ENCODE measurements at regions not wholly inside any gene's neighbourhood (a gene's known extent, or its start where the extent isn't known, plus 50 kb on each side); places are given as distances from the start of the nearest gene placed in this dataset.

DNA sequence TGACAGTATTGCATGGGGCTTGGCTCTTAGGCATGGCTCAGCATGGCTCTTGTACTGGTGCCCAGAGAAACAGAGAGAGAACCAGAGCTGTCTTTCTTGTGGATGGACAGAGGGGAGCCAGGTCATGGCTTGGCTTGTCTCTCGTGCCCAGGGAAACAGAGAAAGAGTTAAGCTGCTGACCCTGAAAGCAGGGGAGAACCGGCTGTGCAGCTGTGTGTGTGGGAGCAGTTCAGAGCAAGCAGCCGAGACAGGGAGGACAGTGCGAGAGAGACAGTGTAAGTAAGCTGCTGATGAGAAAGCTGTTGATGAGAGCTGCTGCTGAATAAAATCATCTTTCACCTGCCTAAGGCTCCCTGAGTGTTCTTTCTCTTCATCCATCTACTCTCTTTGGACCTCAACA lies 61.3 kb upstream of the DDHD1 start:
- intact Hi-C loops (cut with micrococcal nuclease; ENCODE audit: unreplicated experiment): no loop called here
- CTCF ChIA-PET: no interaction called here

DNA sequence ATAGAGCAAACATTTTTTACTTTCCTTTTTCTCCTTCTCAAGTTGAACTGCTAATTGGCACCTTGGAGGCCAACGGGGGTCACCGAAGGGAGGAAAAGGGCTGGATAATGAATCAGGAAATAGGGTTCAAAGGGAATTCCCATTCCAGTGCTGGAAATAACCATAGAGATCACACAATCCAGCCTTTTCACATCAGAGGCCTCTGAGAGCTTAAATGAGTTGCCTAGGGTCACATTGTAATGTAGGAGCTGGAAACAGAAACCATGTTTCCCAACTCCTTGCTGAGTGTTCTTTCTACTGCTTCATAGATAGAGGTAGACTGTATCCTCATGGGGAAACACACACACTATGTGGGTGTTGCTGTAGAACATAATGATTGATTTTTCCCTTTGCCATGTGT lies 60.6 kb upstream of the DDHD1 start:
- CTCF ChIA-PET: interaction anchor here (0.6 kb wide), 1 partner anchor 119 kb away, joined by 6 read pairs; no protein-coding TSS in a partner anchor
- DNase-seq: no peak
- no peak overlapping the region for H2AFZ ChIP-seq
- no peaks in the 10 kb centered on the region for H3K36me3 ChIP-seq (ENCODE audit: low read depth)
- intact Hi-C loops (cut with micrococcal nuclease; ENCODE audit: unreplicated experiment): no loop called here
- H3K27ac ChIP-seq: no peak overlapping the region
- H3K9me3 ChIP-seq (ENCODE audit: insufficient read depth, low read depth): no peaks in the 10 kb centered on the region
- H3K4me1 ChIP-seq (replicated peaks; ENCODE audit: insufficient read depth): no peaks in the 10 kb centered on the region
- no peak overlapping the region for H3K4me2 ChIP-seq
- TF ChIP-seq, protein P1, sequence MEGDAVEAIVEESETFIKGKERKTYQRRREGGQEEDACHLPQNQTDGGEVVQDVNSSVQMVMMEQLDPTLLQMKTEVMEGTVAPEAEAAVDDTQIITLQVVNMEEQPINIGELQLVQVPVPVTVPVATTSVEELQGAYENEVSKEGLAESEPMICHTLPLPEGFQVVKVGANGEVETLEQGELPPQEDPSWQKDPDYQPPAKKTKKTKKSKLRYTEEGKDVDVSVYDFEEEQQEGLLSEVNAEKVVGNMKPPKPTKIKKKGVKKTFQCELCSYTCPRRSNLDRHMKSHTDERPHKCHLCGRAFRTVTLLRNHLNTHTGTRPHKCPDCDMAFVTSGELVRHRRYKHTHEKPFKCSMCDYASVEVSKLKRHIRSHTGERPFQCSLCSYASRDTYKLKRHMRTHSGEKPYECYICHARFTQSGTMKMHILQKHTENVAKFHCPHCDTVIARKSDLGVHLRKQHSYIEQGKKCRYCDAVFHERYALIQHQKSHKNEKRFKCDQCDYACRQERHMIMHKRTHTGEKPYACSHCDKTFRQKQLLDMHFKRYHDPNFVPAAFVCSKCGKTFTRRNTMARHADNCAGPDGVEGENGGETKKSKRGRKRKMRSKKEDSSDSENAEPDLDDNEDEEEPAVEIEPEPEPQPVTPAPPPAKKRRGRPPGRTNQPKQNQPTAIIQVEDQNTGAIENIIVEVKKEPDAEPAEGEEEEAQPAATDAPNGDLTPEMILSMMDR (conservative IDR thresholded peaks at IDR 0.05): no peak
- TF ChIP-seq EZH2 (IDR thresholded peaks at IDR 0.05; ENCODE audit: low read depth): no peak
- no peaks in the 10 kb centered on the region for H3K27me3 ChIP-seq (ENCODE audit: insufficient read depth, low read depth)
- H3K79me2 ChIP-seq (ENCODE audit: low read depth): no peaks in the 10 kb centered on the region
- no peaks in the 10 kb centered on the region for H3F3A ChIP-seq (ENCODE audit: insufficient read depth, low read depth)
- no peak overlapping the region for H3K4me3 ChIP-seq
- H3K9me2 ChIP-seq (ENCODE audit: insufficient read depth): no peaks in the 10 kb centered on the region
- POLR2A ChIA-PET (ENCODE audit: unreplicated experiment): interaction anchor here (0.6 kb wide), 1 partner anchor 11 kb away, joined by 9 read pairs; no protein-coding TSS in a partner anchor
- no peaks in the 10 kb centered on the region for H4K20me1 ChIP-seq (ENCODE audit: insufficient read depth)
- no TSS peak for BruUV-seq (replicated peaks)

More for the DNA sequence above, 61.3 kb upstream of the DDHD1 start:
- POLR2A ChIA-PET (ENCODE audit: unreplicated experiment): interaction anchor here (0.6 kb wide), 1 partner anchor 10 kb away, joined by 9 read pairs; no protein-coding TSS in a partner anchor
- H3K4me1 ChIP-seq (replicated peaks; ENCODE audit: insufficient read depth): no peaks in the 10 kb centered on the region
- no peaks in the 10 kb centered on the region for H3K79me2 ChIP-seq (ENCODE audit: low read depth)
- no peak for DNase-seq
- H3K9me2 ChIP-seq (ENCODE audit: insufficient read depth): no peaks in the 10 kb centered on the region
- H3K9me3 ChIP-seq (ENCODE audit: insufficient read depth, low read depth): no peaks in the 10 kb centered on the region
- BruUV-seq (replicated peaks): no TSS peak
- H3K27me3 ChIP-seq (ENCODE audit: insufficient read depth, low read depth): no peaks in the 10 kb centered on the region
- no peak overlapping the region for H3K4me2 ChIP-seq
- H4K20me1 ChIP-seq (ENCODE audit: insufficient read depth): no peaks in the 10 kb centered on the region
- H3K36me3 ChIP-seq (ENCODE audit: low read depth): no peaks in the 10 kb centered on the region
- no peak overlapping the region for H2AFZ ChIP-seq
- TF ChIP-seq, protein P1 (conservative IDR thresholded peaks at IDR 0.05): no peak
- TF ChIP-seq EZH2 (IDR thresholded peaks at IDR 0.05; ENCODE audit: low read depth): no peak
- no peaks in the 10 kb centered on the region for H3F3A ChIP-seq (ENCODE audit: insufficient read depth, low read depth)
- H3K27ac ChIP-seq: no peak overlapping the region
- no peak overlapping the region for H3K4me3 ChIP-seq

DNA sequence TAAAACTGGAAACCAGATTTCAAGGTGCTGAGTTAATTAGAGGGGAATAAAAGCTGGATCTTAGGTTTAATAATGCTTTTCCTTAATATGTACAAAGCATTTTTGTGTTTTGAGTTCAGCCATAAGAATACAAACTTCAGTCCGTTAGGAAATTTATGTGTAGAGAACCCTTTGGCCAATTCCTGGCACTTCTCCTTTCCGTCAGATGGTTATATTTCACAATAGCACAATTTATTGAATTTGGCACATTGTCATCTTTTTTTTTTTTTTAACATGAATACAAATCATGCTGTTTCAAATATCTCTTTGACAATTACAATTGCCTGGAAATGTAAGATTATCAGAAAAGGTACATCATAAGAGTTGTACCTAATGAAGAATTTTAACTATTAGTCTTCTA lies 56.2 kb upstream of the DDHD1 start:
- no peak for DNase-seq
- TF ChIP-seq EZH2 (IDR thresholded peaks at IDR 0.05; ENCODE audit: low read depth): no peak
- TF ChIP-seq, protein P1 (conservative IDR thresholded peaks at IDR 0.05): no peak
- CTCF ChIA-PET: no interaction called here
- Histone ChIP-seq H3K4me2 (no peak overlapping the region), H3K79me2 (ENCODE audit: low read depth) (no peaks in the 10 kb centered on the region), H3K4me3 (no peak overlapping the region), H3F3A (ENCODE audit: insufficient read depth, low read depth) (no peaks in the 10 kb centered on the region), H3K27me3 (ENCODE audit: insufficient read depth, low read depth) (no peaks in the 10 kb centered on the region), H3K9me2 (ENCODE audit: insufficient read depth) (no peaks in the 10 kb centered on the region), H2AFZ (no peak overlapping the region), H3K4me1 (replicated peaks; ENCODE audit: insufficient read depth) (no peaks in the 10 kb centered on the region), H3K9me3 (ENCODE audit: insufficient read depth, low read depth) (no peaks in the 10 kb centered on the region), H4K20me1 (ENCODE audit: insufficient read depth) (no peaks in the 10 kb centered on the region), H3K36me3 (ENCODE audit: low read depth) (no peaks in the 10 kb centered on the region), H3K27ac (no peak overlapping the region)
- intact Hi-C loops (cut with micrococcal nuclease; ENCODE audit: unreplicated experiment): no loop called here
- no TSS peak for BruUV-seq (replicated peaks)
- POLR2A ChIA-PET (ENCODE audit: unreplicated experiment): no interaction called here
